ENCODE measurements at regions not wholly inside any gene's neighbourhood (a gene's known extent, or its start where the extent isn't known, plus 50 kb on each side); places are given as distances from the start of the nearest gene placed in this dataset.

- Mint-ChIP-seq H3K27me3 (ENCODE audit: low read depth) (no peaks in the 10 kb centered on the region), H3K4me3 (no peak overlapping the region), H3K4me1 (peaks cover 12% of the 10 kb centered on the region), H3K27ac (no peak overlapping the region), H3K36me3 (no peaks in the 10 kb centered on the region), H3K9me3 (no peaks in the 10 kb centered on the region)
- TF ChIP-seq, protein P1, sequence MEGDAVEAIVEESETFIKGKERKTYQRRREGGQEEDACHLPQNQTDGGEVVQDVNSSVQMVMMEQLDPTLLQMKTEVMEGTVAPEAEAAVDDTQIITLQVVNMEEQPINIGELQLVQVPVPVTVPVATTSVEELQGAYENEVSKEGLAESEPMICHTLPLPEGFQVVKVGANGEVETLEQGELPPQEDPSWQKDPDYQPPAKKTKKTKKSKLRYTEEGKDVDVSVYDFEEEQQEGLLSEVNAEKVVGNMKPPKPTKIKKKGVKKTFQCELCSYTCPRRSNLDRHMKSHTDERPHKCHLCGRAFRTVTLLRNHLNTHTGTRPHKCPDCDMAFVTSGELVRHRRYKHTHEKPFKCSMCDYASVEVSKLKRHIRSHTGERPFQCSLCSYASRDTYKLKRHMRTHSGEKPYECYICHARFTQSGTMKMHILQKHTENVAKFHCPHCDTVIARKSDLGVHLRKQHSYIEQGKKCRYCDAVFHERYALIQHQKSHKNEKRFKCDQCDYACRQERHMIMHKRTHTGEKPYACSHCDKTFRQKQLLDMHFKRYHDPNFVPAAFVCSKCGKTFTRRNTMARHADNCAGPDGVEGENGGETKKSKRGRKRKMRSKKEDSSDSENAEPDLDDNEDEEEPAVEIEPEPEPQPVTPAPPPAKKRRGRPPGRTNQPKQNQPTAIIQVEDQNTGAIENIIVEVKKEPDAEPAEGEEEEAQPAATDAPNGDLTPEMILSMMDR (IDR thresholded peaks at IDR 0.05; ENCODE audit: unreplicated experiment) = no peak
- DNase-seq (ENCODE audit: low spot score in 2 of 2, unreplicated experiment in 2 of 2) = no peak
Measured at GRCh38 chr2:223701761-223702160, 99.6 kb upstream of the SCG2 start.

DNA sequence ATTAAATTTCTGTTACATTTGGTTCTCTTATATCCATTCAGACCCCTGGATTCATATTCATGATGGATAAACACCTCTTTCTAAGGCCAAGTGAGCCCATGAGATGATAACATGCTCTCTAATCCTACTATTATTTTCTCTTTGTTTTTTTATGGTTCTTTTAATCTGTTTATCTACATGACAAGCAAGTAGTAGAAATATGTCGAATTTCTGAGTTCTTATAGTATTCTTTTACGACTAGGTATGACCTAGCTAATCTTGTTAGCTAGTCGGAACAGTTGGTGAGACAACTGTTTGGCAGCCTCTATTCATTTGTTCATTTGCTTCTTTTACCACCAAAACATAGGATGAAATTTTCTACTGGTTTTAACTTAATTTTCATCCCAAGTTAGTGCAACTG, 98.1 kb upstream of the SCG2 start:
- H3K36me3 Mint-ChIP-seq = no peaks in the 10 kb centered on the region
- no peak for DNase-seq (ENCODE audit: low spot score in 2 of 2, unreplicated experiment in 2 of 2)
- no peak overlapping the region for H3K27ac Mint-ChIP-seq
- no peaks in the 10 kb centered on the region for H3K9me3 Mint-ChIP-seq
- H3K4me1 Mint-ChIP-seq = peaks cover 12% of the 10 kb centered on the region
- H3K27me3 Mint-ChIP-seq (ENCODE audit: low read depth) = no peaks in the 10 kb centered on the region
- TF ChIP-seq, protein P1 (IDR thresholded peaks at IDR 0.05; ENCODE audit: unreplicated experiment) = no peak
- no peak overlapping the region for H3K4me3 Mint-ChIP-seq

- TF ChIP-seq, protein P1 (IDR thresholded peaks at IDR 0.05; ENCODE audit: unreplicated experiment) = no peak
- H3K4me1 Mint-ChIP-seq = peaks cover 12% of the 10 kb centered on the region
- no peaks in the 10 kb centered on the region for H3K36me3 Mint-ChIP-seq
- DNase-seq (ENCODE audit: low spot score in 2 of 2, unreplicated experiment in 2 of 2) = no peak
- no peak overlapping the region for H3K4me3 Mint-ChIP-seq
- H3K27me3 Mint-ChIP-seq (ENCODE audit: low read depth) = no peaks in the 10 kb centered on the region
- no peak overlapping the region for H3K27ac Mint-ChIP-seq
- no peaks in the 10 kb centered on the region for H3K9me3 Mint-ChIP-seq
Measured at GRCh38 chr2:223697892-223698645, 95.9 kb upstream of the SCG2 start.

- no peaks in the 10 kb centered on the region for H3K27me3 Mint-ChIP-seq (ENCODE audit: low read depth)
- DNase-seq (ENCODE audit: low spot score in 2 of 2, unreplicated experiment in 2 of 2) = no peak
- no peaks in the 10 kb centered on the region for H3K36me3 Mint-ChIP-seq
- H3K4me3 Mint-ChIP-seq = no peak overlapping the region
- peaks cover 12% of the 10 kb centered on the region for H3K4me1 Mint-ChIP-seq
- TF ChIP-seq, protein P1 (IDR thresholded peaks at IDR 0.05; ENCODE audit: unreplicated experiment) = no peak
- no peaks in the 10 kb centered on the region for H3K9me3 Mint-ChIP-seq
- no peak overlapping the region for H3K27ac Mint-ChIP-seq
Measured at GRCh38 chr2:223697316-223697891, 95.2 kb upstream of the SCG2 start.

DNA sequence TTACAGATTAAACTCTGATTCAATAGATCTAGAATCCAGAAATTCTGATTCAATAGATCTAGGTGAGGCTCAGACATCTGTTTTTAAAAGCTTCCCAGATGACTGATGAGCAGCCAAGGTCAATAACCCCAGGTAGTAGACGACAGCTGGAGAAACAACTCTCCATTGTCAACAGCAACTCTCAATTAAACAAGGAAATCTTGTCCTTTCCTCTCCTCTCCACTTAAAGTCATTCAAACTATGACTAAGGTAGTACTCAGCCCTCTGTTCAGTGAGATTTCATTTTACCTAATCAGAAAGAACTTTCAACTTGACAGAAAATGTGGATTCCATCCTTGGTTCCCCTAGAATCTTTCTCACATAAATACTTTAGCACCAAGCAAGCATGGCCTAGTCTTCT, 94.6 kb upstream of the SCG2 start:
- no peak overlapping the region for H3K4me3 Mint-ChIP-seq
- peaks cover 12% of the 10 kb centered on the region for H3K4me1 Mint-ChIP-seq
- H3K9me3 Mint-ChIP-seq = no peaks in the 10 kb centered on the region
- TF ChIP-seq, protein P1 (IDR thresholded peaks at IDR 0.05; ENCODE audit: unreplicated experiment) = no peak
- H3K36me3 Mint-ChIP-seq = no peaks in the 10 kb centered on the region
- DNase-seq (ENCODE audit: low spot score in 2 of 2, unreplicated experiment in 2 of 2) = no peak
- H3K27me3 Mint-ChIP-seq (ENCODE audit: low read depth) = no peaks in the 10 kb centered on the region
- H3K27ac Mint-ChIP-seq = peak overlapping the region; percentile 65
